ENCODE measurements at regions not wholly inside any gene's neighbourhood (a gene's known extent, or its start where the extent isn't known, plus 50 kb on each side); places are given as distances from the start of the nearest gene placed in this dataset.

- TF ChIP-seq, protein P1, sequence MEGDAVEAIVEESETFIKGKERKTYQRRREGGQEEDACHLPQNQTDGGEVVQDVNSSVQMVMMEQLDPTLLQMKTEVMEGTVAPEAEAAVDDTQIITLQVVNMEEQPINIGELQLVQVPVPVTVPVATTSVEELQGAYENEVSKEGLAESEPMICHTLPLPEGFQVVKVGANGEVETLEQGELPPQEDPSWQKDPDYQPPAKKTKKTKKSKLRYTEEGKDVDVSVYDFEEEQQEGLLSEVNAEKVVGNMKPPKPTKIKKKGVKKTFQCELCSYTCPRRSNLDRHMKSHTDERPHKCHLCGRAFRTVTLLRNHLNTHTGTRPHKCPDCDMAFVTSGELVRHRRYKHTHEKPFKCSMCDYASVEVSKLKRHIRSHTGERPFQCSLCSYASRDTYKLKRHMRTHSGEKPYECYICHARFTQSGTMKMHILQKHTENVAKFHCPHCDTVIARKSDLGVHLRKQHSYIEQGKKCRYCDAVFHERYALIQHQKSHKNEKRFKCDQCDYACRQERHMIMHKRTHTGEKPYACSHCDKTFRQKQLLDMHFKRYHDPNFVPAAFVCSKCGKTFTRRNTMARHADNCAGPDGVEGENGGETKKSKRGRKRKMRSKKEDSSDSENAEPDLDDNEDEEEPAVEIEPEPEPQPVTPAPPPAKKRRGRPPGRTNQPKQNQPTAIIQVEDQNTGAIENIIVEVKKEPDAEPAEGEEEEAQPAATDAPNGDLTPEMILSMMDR (IDR thresholded peaks at IDR 0.05; ENCODE audit: low read depth, low read length) = no peak
- TF ChIP-seq POLR2A (IDR thresholded peaks at IDR 0.05; ENCODE audit: extremely low read depth, insufficient read length) = no peak
These were observed 732.7 kb downstream of the PDCD6IP start for GRCh38 chr3:34531156-34531555.
